Trophoblast cell (in vitro differentiated cells and primary cell): ENCODE measurements at regions not wholly inside any gene's neighbourhood (a gene's known extent, or its start where the extent isn't known, plus 50 kb on each side); places are given as distances from the start of the nearest gene placed in this dataset.

ENCODE experiments used
- DNase-seq, 2 donors: peaks; one replicate each; pipeline ENCODE4 v3.0.0-alpha.2; 2016
- H2AFZ ChIP-seq: 2 replicates; pipeline ENCODE4 v1.6.1; 2013; ENCODE audit warnings: low read length, moderate library complexity, mild to moderate bottlenecking; ENCODE audit not compliant: insufficient read depth, poor library complexity
- H2AK5ac ChIP-seq: 2 replicates; pipeline ENCODE4 v1.6.1; 2013; ENCODE audit warnings: mild to moderate bottlenecking, low read length
- H2BK120ac ChIP-seq: 2 replicates; pipeline ENCODE4 v1.6.1; 2013; ENCODE audit warnings: low read length, mild to moderate bottlenecking, moderate library complexity; ENCODE audit not compliant: insufficient read depth, poor library complexity
- H2BK12ac ChIP-seq: 2 replicates; pipeline ENCODE4 v1.6.1; 2013; ENCODE audit warnings: mild to moderate bottlenecking, low read length, moderate library complexity
- H2BK5ac ChIP-seq: 2 replicates; pipeline ENCODE4 v1.6.1; 2013; ENCODE audit warnings: low read length, low read depth, moderate library complexity, mild to moderate bottlenecking; ENCODE audit not compliant: poor library complexity
- H3K14ac ChIP-seq: 2 replicates; pipeline ENCODE4 v1.6.1; 2013; ENCODE audit warnings: mild to moderate bottlenecking, low read length
- H3K18ac ChIP-seq: 2 replicates; pipeline ENCODE4 v1.6.1; 2013; ENCODE audit warnings: mild to moderate bottlenecking, low read length
- H3K23ac ChIP-seq: 2 replicates; pipeline ENCODE4 v1.6.1; 2013; ENCODE audit warnings: low read length
- H3K27ac ChIP-seq: 2 replicates; pipeline ENCODE4 v1.5.1; 2013; ENCODE audit warnings: low read depth, mild to moderate bottlenecking, inconsistent platforms, low read length, moderate library complexity
- H3K27me3 ChIP-seq: 2 replicates; pipeline ENCODE4 v1.6.1; 2013; ENCODE audit warnings: inconsistent platforms, mild to moderate bottlenecking, low read length, moderate library complexity; ENCODE audit not compliant: insufficient read depth
- H3K36me3 ChIP-seq, 2 experiments: 1 replicate in 1 of 2; 2 replicates in 1 of 2; pipeline ENCODE4 v1.6.1; 2013; ENCODE audit warnings: low read length in 2 of 2, mild to moderate bottlenecking in 2 of 2, moderate library complexity in 1 of 2; ENCODE audit not compliant: insufficient read depth in 2 of 2, control insufficient read depth in 1 of 2
- H3K4ac ChIP-seq: 2 replicates; pipeline ENCODE4 v1.6.1; 2013; ENCODE audit warnings: low read depth, mild to moderate bottlenecking, low read length, moderate library complexity
- H3K4me1 ChIP-seq, 2 experiments: 1 replicate in 1 of 2; 2 replicates in 1 of 2; pipeline ENCODE4 v1.6.1; 2013; ENCODE audit warnings: low read length in 2 of 2, mild to moderate bottlenecking in 2 of 2, moderate library complexity in 1 of 2; ENCODE audit not compliant: insufficient read depth in 2 of 2, control insufficient read depth in 1 of 2
- H3K4me2 ChIP-seq: 2 replicates; pipeline ENCODE4 v1.6.1; 2013; ENCODE audit warnings: inconsistent platforms, mild to moderate bottlenecking, low read length, moderate library complexity
- H3K4me3 ChIP-seq: 2 replicates; pipeline ENCODE4 v1.5.1; 2013; ENCODE audit warnings: mild to moderate bottlenecking, low read depth, low read length, inconsistent platforms
- H3K79me1 ChIP-seq: one replicate; pipeline ENCODE4 v1.6.1; 2013; ENCODE audit warnings: low read length
- H3K79me2 ChIP-seq: 2 replicates; pipeline ENCODE4 v1.6.1; 2013; ENCODE audit warnings: low read length, mild to moderate bottlenecking; ENCODE audit not compliant: control insufficient read depth, insufficient read depth, poor library complexity
- H3K9ac ChIP-seq: 2 replicates; pipeline ENCODE4 v1.6.1; 2013; ENCODE audit warnings: mild to moderate bottlenecking, low read length
- H3K9me3 ChIP-seq: 2 replicates; pipeline ENCODE4 v1.6.1; 2013; ENCODE audit warnings: low read depth, mild to moderate bottlenecking, control low read depth, inconsistent platforms, low read length; ENCODE audit not compliant: insufficient read depth
- H4K12ac ChIP-seq: 2 replicates; pipeline ENCODE4 v1.6.1; 2013; ENCODE audit warnings: low read depth, mild to moderate bottlenecking, low read length, moderate library complexity
- H4K8ac ChIP-seq: 2 replicates; pipeline ENCODE4 v1.6.1; 2013; ENCODE audit warnings: low read depth, mild to moderate bottlenecking, low read length, moderate library complexity
- H4K91ac ChIP-seq: one replicate; pipeline ENCODE4 v1.6.1; 2013; ENCODE audit warnings: low read depth, mild to moderate bottlenecking, low read length, moderate library complexity
- WGBS: extraction: QIAGEN DNeasy Blood & Tissue Kit; methylation state at CpG from one replicate; pipeline ENCODE4 v1.1.7; 2013; ENCODE audit warnings: missing lambda C conversion rate; ENCODE audit not compliant: insufficient read length, insufficient coverage; ENCODE audit errors: extremely low coverage; 5-methylcytosine and 5-hydroxymethylcytosine counted together

DNA sequence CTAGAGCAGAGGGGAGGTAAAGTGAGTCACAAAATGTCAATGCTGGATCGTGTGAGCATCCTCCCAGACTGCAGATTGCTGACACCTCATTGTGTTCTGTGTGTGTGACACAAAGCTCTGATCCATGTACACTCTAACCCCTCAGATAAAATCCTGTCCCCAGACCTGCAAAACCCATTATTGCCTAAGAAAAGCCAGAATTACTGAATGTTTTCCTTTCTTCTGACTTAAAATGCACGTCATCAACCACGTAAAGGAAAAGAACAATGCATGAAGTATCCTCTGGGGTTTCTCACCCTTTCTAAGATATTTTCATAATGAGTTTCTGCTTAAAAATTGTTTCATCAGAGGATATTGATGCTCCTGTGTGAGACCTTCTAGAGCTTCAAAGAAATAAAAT, 218.0 kb upstream of the PREP start:
- DNase-seq = no peak
- no peak overlapping the region for H4K91ac ChIP-seq
- H2BK5ac ChIP-seq = no peak overlapping the region
- no peaks in the 10 kb centered on the region for H3K4me1 ChIP-seq
- H2BK12ac ChIP-seq = no peak overlapping the region
- no peaks in the 10 kb centered on the region for H3K36me3 ChIP-seq
- H3K14ac ChIP-seq = no peak overlapping the region
- H3K79me2 ChIP-seq = no peaks in the 10 kb centered on the region
- H4K8ac ChIP-seq = no peak overlapping the region
- H2BK120ac ChIP-seq = no peak overlapping the region
- H3K4me2 ChIP-seq = no peak overlapping the region
- no peak overlapping the region for H3K27ac ChIP-seq
- H3K4ac ChIP-seq = no peak overlapping the region
- H3K27me3 ChIP-seq = no peaks in the 10 kb centered on the region
- H3K18ac ChIP-seq = no peak overlapping the region
- H3K23ac ChIP-seq = no peak overlapping the region
- H3K9ac ChIP-seq = no peak overlapping the region
- no peak overlapping the region for H3K4me3 ChIP-seq
- H3K9me3 ChIP-seq = no peaks in the 10 kb centered on the region
- H2AFZ ChIP-seq = no peak overlapping the region
- H4K12ac ChIP-seq = no peak overlapping the region
- WGBS = no CpG with 5 or more reads among the region's 3 CpGs
- H2AK5ac ChIP-seq = no peak overlapping the region
- no peaks in the 10 kb centered on the region for H3K79me1 ChIP-seq

DNA sequence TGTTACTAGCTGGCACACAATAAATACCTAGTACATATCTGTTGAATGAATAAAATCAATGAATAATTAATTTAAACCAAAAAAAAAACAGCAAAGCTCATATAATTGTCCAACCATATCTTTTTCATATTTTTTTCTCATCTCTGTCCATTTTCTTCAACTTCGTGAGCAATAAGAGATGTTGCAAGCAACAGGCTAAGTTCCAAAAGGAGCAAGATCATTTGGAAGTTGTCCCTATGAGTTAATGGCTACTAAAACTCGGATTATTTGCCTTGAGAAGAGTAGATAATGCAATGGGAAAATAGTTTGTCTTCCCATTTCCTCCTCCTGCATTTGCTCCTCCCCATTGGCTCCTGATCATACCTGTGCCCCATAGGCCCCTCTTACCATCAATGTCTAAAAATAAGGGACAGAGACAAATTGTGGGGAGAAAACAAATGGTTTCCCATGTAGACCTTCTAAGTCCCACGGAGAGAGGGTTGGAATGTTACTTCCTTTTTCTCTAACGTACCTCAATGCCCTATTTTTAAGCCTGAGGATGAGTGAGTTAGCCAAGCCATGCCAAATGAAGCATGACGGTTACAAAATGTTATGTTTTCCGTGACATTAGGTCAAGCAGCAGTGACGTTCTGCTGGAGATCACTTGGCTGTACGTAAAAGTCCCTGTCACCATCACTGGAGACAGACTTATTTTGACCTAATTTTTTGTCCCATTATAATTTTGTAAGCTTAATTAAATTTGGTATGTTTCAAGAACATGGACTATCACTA, 217.3 kb upstream of the PREP start:
- H3K27ac ChIP-seq = no peak overlapping the region
- no peak overlapping the region for H4K8ac ChIP-seq
- no peak overlapping the region for H3K23ac ChIP-seq
- H3K4me1 ChIP-seq = no peaks in the 10 kb centered on the region
- no peak overlapping the region for H4K91ac ChIP-seq
- H3K79me1 ChIP-seq = no peaks in the 10 kb centered on the region
- H2AK5ac ChIP-seq = no peak overlapping the region
- WGBS = no CpG with 5 or more reads among the region's 8 CpGs
- no peak overlapping the region for H3K18ac ChIP-seq
- H3K79me2 ChIP-seq = no peaks in the 10 kb centered on the region
- no peak overlapping the region for H3K4ac ChIP-seq
- H3K14ac ChIP-seq = no peak overlapping the region
- H3K4me2 ChIP-seq = no peak overlapping the region
- no peaks in the 10 kb centered on the region for H3K27me3 ChIP-seq
- H3K36me3 ChIP-seq = no peaks in the 10 kb centered on the region
- no peak overlapping the region for H4K12ac ChIP-seq
- H3K4me3 ChIP-seq = no peak overlapping the region
- H2BK5ac ChIP-seq = no peak overlapping the region
- no peak for DNase-seq
- H3K9me3 ChIP-seq = no peaks in the 10 kb centered on the region
- H2BK12ac ChIP-seq = no peak overlapping the region
- H3K9ac ChIP-seq = no peak overlapping the region
- no peak overlapping the region for H2AFZ ChIP-seq
- no peak overlapping the region for H2BK120ac ChIP-seq

DNA sequence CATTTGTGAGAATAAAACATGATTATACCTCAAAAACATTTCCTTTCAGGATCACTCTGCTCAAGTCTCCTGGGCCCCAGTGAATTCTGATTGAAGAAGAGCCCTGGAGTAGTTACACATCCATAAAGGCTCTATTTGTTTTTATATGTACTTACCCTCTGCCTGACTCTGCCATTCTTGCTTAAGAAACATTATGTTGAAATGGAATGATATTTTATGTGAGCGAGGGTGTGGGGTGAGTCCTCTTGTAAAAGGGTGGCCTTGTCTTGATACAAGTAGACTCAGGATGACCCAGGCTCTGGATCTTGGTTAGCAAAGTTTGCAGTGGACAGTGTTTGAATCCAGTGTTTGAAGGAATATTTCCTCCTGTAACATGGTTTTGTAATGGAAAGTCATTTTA, 215.4 kb upstream of the PREP start:
- Histone ChIP-seq H2AK5ac (no peak overlapping the region), H4K12ac (no peak overlapping the region), H2BK120ac (no peak overlapping the region), H2AFZ (no peak overlapping the region), H3K9me3 (peaks cover 1% of the 10 kb centered on the region), H3K18ac (no peak overlapping the region), H3K4ac (no peak overlapping the region), H3K9ac (no peak overlapping the region), H3K14ac (no peak overlapping the region), H3K23ac (no peak overlapping the region), H2BK5ac (no peak overlapping the region), H3K27me3 (no peaks in the 10 kb centered on the region), H4K91ac (no peak overlapping the region), H3K4me2 (no peak overlapping the region), H4K8ac (no peak overlapping the region), H3K4me1 (no peaks in the 10 kb centered on the region), H3K27ac (no peak overlapping the region), H3K79me2 (no peaks in the 10 kb centered on the region), H2BK12ac (no peak overlapping the region), H3K36me3 (no peaks in the 10 kb centered on the region), H3K79me1 (no peaks in the 10 kb centered on the region), H3K4me3 (no peak overlapping the region)
- no peak for DNase-seq
- WGBS = no CpG with 5 or more reads among the region's 1 CpG

DNA sequence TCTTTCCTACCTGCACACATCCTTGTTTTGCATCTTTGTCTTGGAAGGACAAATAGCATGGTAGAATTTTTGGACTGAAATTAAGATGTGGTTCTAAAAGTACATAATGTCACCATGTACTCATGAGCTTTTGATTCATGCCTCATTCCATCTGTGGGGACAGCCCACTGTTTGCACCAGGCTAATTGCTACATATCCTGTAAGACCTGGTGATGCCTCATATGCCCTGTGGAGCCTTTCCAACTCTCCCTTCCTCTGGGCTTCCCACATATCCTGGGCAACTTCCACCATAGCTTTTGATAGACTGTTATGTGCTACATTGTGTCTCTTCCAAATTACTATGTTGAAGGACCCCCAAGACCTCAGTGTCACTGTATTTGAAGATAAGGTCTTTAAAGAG, 213.6 kb upstream of the PREP start:
- Histone ChIP-seq H2BK5ac (no peak overlapping the region), H2BK120ac (no peak overlapping the region), H3K4me3 (no peak overlapping the region), H2AFZ (no peak overlapping the region), H3K36me3 (no peaks in the 10 kb centered on the region), H3K4me2 (no peak overlapping the region), H4K91ac (no peak overlapping the region), H3K9ac (no peak overlapping the region), H3K27ac (no peak overlapping the region), H3K14ac (no peak overlapping the region), H2AK5ac (no peak overlapping the region), H3K4ac (no peak overlapping the region), H3K27me3 (no peaks in the 10 kb centered on the region), H4K12ac (no peak overlapping the region), H3K9me3 (peaks cover 1% of the 10 kb centered on the region), H3K18ac (no peak overlapping the region), H3K23ac (no peak overlapping the region), H3K79me2 (no peaks in the 10 kb centered on the region), H3K79me1 (no peaks in the 10 kb centered on the region), H3K4me1 (no peaks in the 10 kb centered on the region), H4K8ac (no peak overlapping the region), H2BK12ac (no peak overlapping the region)
- no peak for DNase-seq
